GM19438 (cell line): ENCODE measurements at regions not wholly inside any gene's neighbourhood (a gene's known extent, or its start where the extent isn't known, plus 50 kb on each side); places are given as distances from the start of the nearest gene placed in this dataset.
A peak's percentile ranks its signal among the peaks of the same experiment; 100 is the strongest.

Experiments used
- ATAC-seq: cut with Tn5 transposase; IDR thresholded peaks from one replicate; pipeline ENCODE4 v1.9.1; 2021; ENCODE audit warnings: low read depth; ENCODE audit not compliant: unreplicated experiment

- ATAC-seq: no peak
These were observed 161.0 kb downstream of the SPATA31D1 start for GRCh38 chr9:82149501-82149946.

- ATAC-seq: no peak
These were observed 163.6 kb downstream of the SPATA31D1 start for GRCh38 chr9:82152181-82152580.

- no peak for ATAC-seq
These were observed 164.5 kb downstream of the SPATA31D1 start for GRCh38 chr9:82153032-82153431.

- ATAC-seq: no peak
These were observed 166.0 kb downstream of the SPATA31D1 start for GRCh38 chr9:82154573-82154972.

GRCh38 chr9:82161876-82162275 lies 173.3 kb downstream of the SPATA31D1 start:
- no peak for ATAC-seq

- ATAC-seq: no peak
These were observed 175.6 kb downstream of the SPATA31D1 start for GRCh38 chr9:82164159-82164558.

- ATAC-seq: no peak
These were observed 178.7 kb downstream of the SPATA31D1 start for GRCh38 chr9:82167296-82167695.

- ATAC-seq: no peak
These were observed 180.0 kb downstream of the SPATA31D1 start for GRCh38 chr9:82168585-82168984.

GRCh38 chr9:82170866-82171265 lies 182.3 kb downstream of the SPATA31D1 start:
- no peak for ATAC-seq

- ATAC-seq: no peak
These were observed 182.7 kb downstream of the SPATA31D1 start for GRCh38 chr9:82171271-82171670.

GRCh38 chr9:82180711-82181110 lies 192.1 kb downstream of the SPATA31D1 start:
- ATAC-seq: no peak

- no peak for ATAC-seq
These were observed 194.7 kb downstream of the SPATA31D1 start for GRCh38 chr9:82183181-82183860.

- peak; percentile 74 for ATAC-seq
These were observed 196.0 kb downstream of the SPATA31D1 start for GRCh38 chr9:82184524-82184923.

GRCh38 chr9:82188817-82189216 lies 200.2 kb downstream of the SPATA31D1 start:
- no peak for ATAC-seq

- no peak for ATAC-seq
These were observed 202.7 kb downstream of the SPATA31D1 start for GRCh38 chr9:82191082-82191770.

- ATAC-seq: no peak
These were observed 203.6 kb downstream of the SPATA31D1 start for GRCh38 chr9:82192211-82192610.

- no peak for ATAC-seq
These were observed 208.3 kb downstream of the SPATA31D1 start for GRCh38 chr9:82196622-82197441.

- ATAC-seq: no peak
These were observed 212.6 kb downstream of the SPATA31D1 start for GRCh38 chr9:82201196-82201595.

- no peak for ATAC-seq
These were observed 214.2 kb downstream of the SPATA31D1 start for GRCh38 chr9:82202808-82203207.

GRCh38 chr9:82206490-82206889 lies 217.9 kb downstream of the SPATA31D1 start:
- ATAC-seq: no peak

GRCh38 chr9:82206946-82207345 lies 218.4 kb downstream of the SPATA31D1 start:
- ATAC-seq: no peak
